NB4 (cell line): ENCODE measurements at regions not wholly inside any gene's neighbourhood (a gene's known extent, or its start where the extent isn't known, plus 50 kb on each side); places are given as distances from the start of the nearest gene placed in this dataset.

Source experiments
- DNase-seq: peaks from one replicate; pipeline ENCODE4 v3.0.0; 2010; ENCODE audit warnings: low read depth
- H3K4me3 ChIP-seq: one replicate; pipeline ENCODE4 v1.5.1; 2011; ENCODE audit warnings: mild to moderate bottlenecking, low read depth, low read length, moderate library complexity
- MYC ChIP-seq: IDR thresholded peaks from 2 replicates; pipeline ENCODE4 v1.6.1; 2011; ENCODE audit warnings: low read depth, low read length
- POLR2A ChIP-seq: IDR thresholded peaks from 2 replicates; pipeline ENCODE4 v1.6.1; 2011; ENCODE audit warnings: mild to moderate bottlenecking; ENCODE audit not compliant: insufficient read length; ENCODE audit errors: extremely low read depth
- TF ChIP-seq, protein P1 (sequence below): IDR thresholded peaks from one replicate; pipeline ENCODE4 v1.5.1; 2012; ENCODE audit warnings: low read depth, low read length
- TF ChIP-seq, protein P2 (sequence below): IDR thresholded peaks from 2 replicates; pipeline ENCODE4 v1.6.1; 2011; ENCODE audit warnings: low read depth, low read length

DNA sequence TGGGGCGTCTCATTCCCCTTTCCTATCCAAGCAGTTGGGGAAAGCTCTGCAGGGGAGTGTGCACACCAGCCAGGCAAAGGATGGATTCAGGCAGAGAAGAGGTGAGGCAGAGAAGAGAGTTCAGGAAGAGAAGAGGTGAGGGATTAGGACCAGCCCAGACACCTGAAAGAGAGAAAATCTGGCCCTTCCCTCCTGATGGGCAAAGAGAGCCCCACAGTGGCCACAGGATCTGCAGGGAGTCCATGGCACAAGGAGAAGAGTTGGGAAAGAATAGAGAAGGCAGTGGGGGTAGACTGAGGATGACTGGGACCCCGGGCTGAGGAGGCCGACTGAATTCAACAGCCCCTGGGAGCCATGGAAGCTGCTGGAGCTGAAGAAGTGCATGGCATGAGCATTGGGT is 140.4 kb upstream of the ZMIZ1 start:
- DNase-seq = no peak
- no peak overlapping the region for H3K4me3 ChIP-seq
- TF ChIP-seq MYC (no peak), POLR2A (no peak)
- TF ChIP-seq, protein P1, sequence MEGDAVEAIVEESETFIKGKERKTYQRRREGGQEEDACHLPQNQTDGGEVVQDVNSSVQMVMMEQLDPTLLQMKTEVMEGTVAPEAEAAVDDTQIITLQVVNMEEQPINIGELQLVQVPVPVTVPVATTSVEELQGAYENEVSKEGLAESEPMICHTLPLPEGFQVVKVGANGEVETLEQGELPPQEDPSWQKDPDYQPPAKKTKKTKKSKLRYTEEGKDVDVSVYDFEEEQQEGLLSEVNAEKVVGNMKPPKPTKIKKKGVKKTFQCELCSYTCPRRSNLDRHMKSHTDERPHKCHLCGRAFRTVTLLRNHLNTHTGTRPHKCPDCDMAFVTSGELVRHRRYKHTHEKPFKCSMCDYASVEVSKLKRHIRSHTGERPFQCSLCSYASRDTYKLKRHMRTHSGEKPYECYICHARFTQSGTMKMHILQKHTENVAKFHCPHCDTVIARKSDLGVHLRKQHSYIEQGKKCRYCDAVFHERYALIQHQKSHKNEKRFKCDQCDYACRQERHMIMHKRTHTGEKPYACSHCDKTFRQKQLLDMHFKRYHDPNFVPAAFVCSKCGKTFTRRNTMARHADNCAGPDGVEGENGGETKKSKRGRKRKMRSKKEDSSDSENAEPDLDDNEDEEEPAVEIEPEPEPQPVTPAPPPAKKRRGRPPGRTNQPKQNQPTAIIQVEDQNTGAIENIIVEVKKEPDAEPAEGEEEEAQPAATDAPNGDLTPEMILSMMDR = no peak
- TF ChIP-seq, protein P2, sequence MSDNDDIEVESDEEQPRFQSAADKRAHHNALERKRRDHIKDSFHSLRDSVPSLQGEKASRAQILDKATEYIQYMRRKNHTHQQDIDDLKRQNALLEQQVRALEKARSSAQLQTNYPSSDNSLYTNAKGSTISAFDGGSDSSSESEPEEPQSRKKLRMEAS = no peak

DNA sequence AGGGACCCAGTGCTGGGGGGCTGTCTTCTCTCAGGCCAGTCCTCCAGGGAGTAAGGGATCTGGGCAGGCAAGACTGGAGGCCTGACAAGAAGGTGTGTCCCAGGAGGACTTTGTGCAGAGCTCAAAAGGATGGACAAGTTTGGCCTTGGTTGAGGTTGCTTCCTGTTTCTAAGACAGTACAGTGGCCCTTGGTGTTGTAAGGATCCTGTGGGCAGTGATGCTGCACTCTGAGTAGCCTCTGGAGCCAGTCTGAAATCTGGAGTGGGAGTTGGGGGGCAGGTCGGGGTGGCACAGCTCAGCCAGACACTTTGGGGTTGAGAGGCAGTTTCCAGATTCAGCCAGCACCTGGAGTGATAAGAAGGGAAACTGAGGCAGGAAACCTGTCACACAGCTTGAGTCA is 139.2 kb upstream of the ZMIZ1 start:
- H3K4me3 ChIP-seq = no peak overlapping the region
- DNase-seq = no peak
- TF ChIP-seq, protein P2 = no peak
- TF ChIP-seq, protein P1 = no peak
- TF ChIP-seq POLR2A = no peak
- no peak for TF ChIP-seq MYC

DNA sequence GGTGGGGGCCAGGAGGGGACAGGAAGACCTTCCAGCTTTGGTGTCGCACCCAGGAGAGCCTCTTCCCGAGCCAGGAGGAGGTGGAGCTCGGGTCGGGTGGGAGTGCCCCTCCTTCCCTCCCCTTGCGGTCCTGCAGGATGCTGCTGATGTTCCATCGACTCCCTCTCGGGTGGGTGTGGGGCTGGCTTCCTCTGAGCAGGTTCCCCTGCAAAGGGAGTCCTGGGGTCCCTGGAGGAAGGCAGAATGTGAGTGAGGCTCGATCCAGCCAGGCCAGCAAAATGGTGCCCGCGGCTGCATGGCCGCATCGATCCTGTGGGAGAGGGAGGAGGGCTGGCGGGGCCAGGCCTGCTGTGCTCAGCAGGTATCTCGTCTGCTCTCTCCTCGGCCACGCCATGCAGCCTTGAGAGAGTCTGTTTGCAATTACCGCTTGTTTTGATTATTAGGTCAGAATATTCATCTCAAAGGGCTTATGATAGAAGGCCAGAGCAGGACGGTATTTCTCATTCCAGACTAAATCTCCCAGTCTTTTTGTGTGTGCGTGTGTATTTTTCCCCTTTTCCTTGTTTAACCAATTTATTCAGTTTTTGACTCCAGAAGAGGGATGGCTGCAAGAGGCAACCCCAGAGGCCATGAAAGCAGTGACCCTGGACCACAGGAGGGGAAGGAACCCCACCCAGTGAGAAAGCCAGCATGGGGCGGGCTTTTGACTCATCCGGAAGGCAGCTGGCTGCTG is 137.3 kb upstream of the ZMIZ1 start:
- DNase-seq = no peak

DNA sequence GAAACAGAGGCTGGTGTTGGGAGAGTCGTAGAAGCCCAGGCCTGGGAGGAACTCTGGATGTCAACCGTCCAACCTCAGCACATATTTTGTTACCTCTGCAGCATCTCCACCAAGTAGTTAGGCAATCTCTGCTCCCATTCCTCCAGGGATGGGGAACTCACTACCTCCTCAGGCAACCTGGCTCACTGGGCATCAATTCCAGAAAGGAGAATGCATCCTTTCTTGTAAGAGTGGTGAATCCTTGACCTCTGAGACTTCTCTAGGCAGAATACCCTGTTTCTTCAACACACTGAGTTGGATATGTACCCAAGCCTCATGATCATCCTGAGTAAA is 136.7 kb upstream of the ZMIZ1 start:
- TF ChIP-seq, protein P1 = no peak
- no peak for TF ChIP-seq MYC
- TF ChIP-seq POLR2A = no peak
- TF ChIP-seq, protein P2 = no peak
- no peak overlapping the region for H3K4me3 ChIP-seq
- DNase-seq = no peak

More for the DNA sequence above, 137.3 kb upstream of the ZMIZ1 start:
- H3K4me3 ChIP-seq = no peak overlapping the region
- TF ChIP-seq, protein P1 = no peak
- TF ChIP-seq, protein P2 = no peak
- TF ChIP-seq MYC (no peak), POLR2A (no peak)

DNA sequence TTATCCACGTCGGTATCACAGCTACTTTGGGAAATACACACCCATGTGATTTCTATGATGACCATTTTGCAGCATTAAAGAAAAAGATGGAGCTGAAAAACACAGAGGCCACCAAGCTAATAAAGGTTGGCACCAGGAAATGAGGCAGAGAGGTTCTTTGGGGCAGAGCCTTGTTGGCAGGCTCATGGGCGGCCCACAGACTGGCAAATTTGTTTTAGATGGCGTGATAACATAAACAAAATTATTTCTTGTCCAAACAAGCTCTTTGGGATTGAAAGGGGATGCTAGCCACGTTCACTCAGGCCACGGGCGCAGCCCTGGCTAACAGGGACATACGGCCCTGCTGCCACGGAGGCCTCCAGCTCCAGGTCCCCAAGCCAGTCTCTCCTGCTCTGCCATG is 135.9 kb upstream of the ZMIZ1 start:
- no peak overlapping the region for H3K4me3 ChIP-seq
- TF ChIP-seq POLR2A = no peak
- TF ChIP-seq, protein P2 = no peak
- DNase-seq = no peak

DNA sequence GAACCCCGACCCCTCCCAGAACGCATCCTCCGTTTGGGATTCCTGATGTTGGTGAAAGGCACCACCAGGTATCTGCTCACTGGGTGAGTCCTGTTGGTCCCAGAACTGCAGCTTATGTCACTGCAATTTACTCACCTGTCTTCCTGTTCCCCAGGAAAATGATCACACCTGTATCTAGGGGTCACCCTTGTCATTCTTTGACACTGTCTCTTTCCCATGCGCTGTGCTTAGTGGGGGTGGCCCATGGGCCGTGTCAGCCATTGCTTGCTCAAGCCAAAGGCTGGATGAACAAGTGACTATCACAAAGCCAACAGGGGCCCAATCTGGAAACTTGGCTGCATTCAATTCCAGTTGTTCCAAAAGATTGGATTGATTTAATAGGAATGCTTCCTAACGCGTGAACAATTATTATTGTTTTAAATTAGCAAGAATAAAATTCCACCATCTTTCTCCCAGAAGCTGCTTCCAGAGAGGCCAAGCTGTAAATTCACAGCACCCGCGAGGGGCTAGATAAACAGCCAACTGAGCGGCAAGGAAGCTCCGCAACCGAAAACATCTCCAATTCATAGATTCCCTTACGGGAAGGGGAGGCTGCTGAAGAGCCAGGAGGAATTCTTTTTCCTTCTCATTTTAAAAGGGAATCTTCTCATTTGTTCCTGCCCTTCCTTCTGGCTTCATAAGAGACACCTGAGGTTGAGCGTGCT is 134.8 kb upstream of the ZMIZ1 start:
- TF ChIP-seq, protein P2 = no peak
- no peak for TF ChIP-seq POLR2A
- TF ChIP-seq MYC = no peak
- TF ChIP-seq, protein P1 = no peak
- DNase-seq = no peak
- no peak overlapping the region for H3K4me3 ChIP-seq
